HEK293T (cell line): ENCODE measurements at regions not wholly inside any gene's neighbourhood (a gene's known extent, or its start where the extent isn't known, plus 50 kb on each side); places are given as distances from the start of the nearest gene placed in this dataset.

ENCODE experiments used
- BHLHE40 ChIP-seq: fragments of 450-650 bp; IDR thresholded peaks from 2 replicates; pipeline ENCODE4 v1.6.1; 2016; ENCODE audit warnings: mild to moderate bottlenecking, moderate library complexity, borderline replicate concordance
- CTBP1 ChIP-seq: fragments of 450-650 bp; IDR thresholded peaks from 2 replicates; pipeline ENCODE4 v1.6.1; 2016; ENCODE audit warnings: borderline replicate concordance
- ELF4 ChIP-seq: fragments of 450-650 bp; IDR thresholded peaks from 2 replicates; pipeline ENCODE4 v1.6.1; 2017; ENCODE audit warnings: antibody characterized with exemption
- FOXA1 ChIP-seq: fragments of 450-650 bp; IDR thresholded peaks from 2 replicates; pipeline ENCODE4 v1.6.1; 2016; ENCODE audit warnings: mild to moderate bottlenecking
- FOXK2 ChIP-seq: fragments of 450-650 bp; IDR thresholded peaks from 2 replicates; pipeline ENCODE4 v1.6.1; 2016; ENCODE audit warnings: mild to moderate bottlenecking
- FOXM1 ChIP-seq: fragments of 450-650 bp; IDR thresholded peaks from 2 replicates; pipeline ENCODE4 v1.6.1; 2017; ENCODE audit warnings: mild to moderate bottlenecking, borderline replicate concordance
- HDGF ChIP-seq: fragments of 450-650 bp; IDR thresholded peaks from 2 replicates; pipeline ENCODE4 v1.6.1; 2017; ENCODE audit warnings: antibody characterized with exemption, borderline replicate concordance
- L3MBTL2 ChIP-seq: fragments of 450-650 bp; conservative IDR thresholded peaks from 2 replicates; pipeline ENCODE4 v1.6.1; 2016; ENCODE audit warnings: mild to moderate bottlenecking
- NFRKB ChIP-seq: fragments of 450-650 bp; IDR thresholded peaks from 2 replicates; pipeline ENCODE4 v1.6.1; 2016; ENCODE audit warnings: mild to moderate bottlenecking, moderate library complexity
- SP1 ChIP-seq: fragments of 450-650 bp; IDR thresholded peaks from 2 replicates; pipeline ENCODE4 v1.6.1; 2017
- SUZ12 ChIP-seq: fragments of 450-650 bp; IDR thresholded peaks from 2 replicates; pipeline ENCODE4 v1.6.1; 2016; ENCODE audit warnings: mild to moderate bottlenecking
- TARDBP ChIP-seq: fragments of 450-650 bp; IDR thresholded peaks from 2 replicates; pipeline ENCODE4 v1.6.1; 2016

DNA sequence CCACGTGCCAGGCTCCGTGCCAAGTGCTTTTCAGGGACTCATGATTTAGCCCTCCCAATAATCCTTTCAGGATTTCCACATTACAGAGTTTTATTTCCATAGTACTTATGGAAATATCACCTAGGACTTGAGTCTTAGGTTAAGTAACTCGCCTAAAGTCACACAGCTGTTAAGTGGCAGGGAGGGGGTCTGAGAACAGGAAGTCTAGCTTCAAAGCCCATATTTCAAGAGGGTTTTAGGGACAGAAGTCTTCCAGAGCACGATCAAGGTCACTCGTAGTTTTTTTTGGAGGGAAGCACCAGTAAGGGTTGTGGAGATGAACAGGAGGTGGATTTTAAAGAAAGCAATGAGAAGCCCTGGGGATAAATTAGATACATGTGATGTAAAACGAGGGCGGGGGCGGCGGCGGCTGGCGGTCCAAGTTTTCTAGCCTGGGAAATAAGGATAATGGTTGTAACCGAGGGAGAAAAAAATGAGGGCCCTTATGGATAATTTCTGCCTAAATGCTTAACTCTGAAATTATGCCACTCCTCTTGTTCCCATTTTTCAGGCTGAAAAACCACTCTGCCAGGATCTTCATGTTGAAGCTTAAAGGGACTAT is 192.6 kb upstream of the FOXN3 start:
- TF ChIP-seq SUZ12 (no peak), BHLHE40 (no peak), FOXM1 (no peak), FOXA1 (no peak), L3MBTL2 (no peak), HDGF (no peak), SP1 (no peak), CTBP1 (no peak), ELF4 (no peak), NFRKB (no peak), TARDBP (no peak), FOXK2 (no peak)
